ENCODE measurements at regions not wholly inside any gene's neighbourhood (a gene's known extent, or its start where the extent isn't known, plus 50 kb on each side); places are given as distances from the start of the nearest gene placed in this dataset.

DNA sequence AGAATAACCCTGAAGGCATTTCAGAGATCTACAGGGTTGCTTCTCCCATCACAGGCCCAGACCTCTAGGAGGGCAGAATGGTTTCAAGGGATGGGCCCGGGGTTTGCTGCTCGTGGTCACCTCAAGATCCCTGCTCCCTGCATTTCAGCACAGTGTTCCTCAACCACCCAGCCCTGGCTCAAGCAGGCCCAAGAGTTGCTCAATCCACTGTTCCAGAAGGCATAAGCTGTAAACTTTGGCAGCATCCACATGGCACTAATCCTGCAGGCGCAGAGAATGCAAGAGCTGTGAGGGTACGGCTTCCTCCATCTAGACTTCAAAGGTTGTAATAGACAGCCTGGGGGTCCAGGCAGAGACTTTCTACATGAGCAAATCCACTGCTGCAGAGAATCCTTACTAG, 225.0 kb upstream of the UBASH3B start:
- no peaks in the 10 kb centered on the region for H3K27me3 Mint-ChIP-seq
- no peak overlapping the region for H3K27ac Mint-ChIP-seq
- no peak overlapping the region for H3K4me3 Mint-ChIP-seq
- H3K9me3 Mint-ChIP-seq, result peaks cover 6% of the 10 kb centered on the region
- H3K4me1 Mint-ChIP-seq (ENCODE audit: unreplicated experiment), result no peaks in the 10 kb centered on the region
- H3K36me3 Mint-ChIP-seq, result no peaks in the 10 kb centered on the region
- DNase-seq (ENCODE audit: extremely low spot score, unreplicated experiment), result no peak
- TF ChIP-seq, protein P1, sequence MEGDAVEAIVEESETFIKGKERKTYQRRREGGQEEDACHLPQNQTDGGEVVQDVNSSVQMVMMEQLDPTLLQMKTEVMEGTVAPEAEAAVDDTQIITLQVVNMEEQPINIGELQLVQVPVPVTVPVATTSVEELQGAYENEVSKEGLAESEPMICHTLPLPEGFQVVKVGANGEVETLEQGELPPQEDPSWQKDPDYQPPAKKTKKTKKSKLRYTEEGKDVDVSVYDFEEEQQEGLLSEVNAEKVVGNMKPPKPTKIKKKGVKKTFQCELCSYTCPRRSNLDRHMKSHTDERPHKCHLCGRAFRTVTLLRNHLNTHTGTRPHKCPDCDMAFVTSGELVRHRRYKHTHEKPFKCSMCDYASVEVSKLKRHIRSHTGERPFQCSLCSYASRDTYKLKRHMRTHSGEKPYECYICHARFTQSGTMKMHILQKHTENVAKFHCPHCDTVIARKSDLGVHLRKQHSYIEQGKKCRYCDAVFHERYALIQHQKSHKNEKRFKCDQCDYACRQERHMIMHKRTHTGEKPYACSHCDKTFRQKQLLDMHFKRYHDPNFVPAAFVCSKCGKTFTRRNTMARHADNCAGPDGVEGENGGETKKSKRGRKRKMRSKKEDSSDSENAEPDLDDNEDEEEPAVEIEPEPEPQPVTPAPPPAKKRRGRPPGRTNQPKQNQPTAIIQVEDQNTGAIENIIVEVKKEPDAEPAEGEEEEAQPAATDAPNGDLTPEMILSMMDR (conservative IDR thresholded peaks at IDR 0.05), result no peak

DNA sequence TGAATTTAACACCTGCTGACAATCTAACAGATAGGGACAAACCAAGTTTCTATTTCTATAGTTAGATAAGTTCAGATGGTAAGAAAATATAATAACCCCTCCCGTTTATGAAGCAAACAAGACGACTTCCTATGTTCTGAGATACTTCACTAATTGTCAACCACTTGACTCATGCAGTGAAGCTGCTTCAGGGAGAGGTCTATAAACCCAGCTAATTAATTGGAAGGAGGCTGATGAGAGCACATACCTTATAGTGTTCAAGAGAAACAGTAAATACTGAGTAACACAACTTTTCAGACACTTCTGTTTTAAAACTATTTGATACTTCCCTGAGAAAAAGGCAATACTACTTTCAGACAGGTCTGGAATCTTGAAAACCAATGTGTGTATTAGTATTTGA, 229.4 kb upstream of the UBASH3B start:
- Mint-ChIP-seq H3K27me3 (no peaks in the 10 kb centered on the region), H3K27ac (no peak overlapping the region)
- DNase-seq (ENCODE audit: extremely low spot score, unreplicated experiment), result no peak

DNA sequence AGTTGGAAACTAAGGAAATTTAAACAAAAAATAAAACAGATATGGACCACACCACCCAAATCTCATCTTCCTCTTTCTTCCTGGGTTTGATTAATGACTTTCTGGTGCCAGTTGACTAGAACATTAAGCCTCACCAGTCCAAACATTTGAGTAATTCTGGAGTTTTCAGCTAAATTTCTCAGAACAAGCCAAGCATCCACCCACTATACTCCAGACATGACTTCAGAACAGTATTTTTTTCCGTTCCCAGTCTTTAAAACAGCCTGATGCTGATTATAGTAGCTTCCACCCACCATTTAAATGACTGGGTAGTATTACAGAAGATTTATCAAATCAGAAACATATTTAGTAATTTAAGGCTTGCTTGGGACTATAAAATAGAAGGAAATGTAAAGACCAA, 230.9 kb upstream of the UBASH3B start:
- Mint-ChIP-seq H3K36me3 (no peaks in the 10 kb centered on the region), H3K27ac (no peak overlapping the region), H3K27me3 (no peaks in the 10 kb centered on the region), H3K4me1 (ENCODE audit: unreplicated experiment) (peaks cover 20% of the 10 kb centered on the region), H3K9me3 (peaks cover 6% of the 10 kb centered on the region), H3K4me3 (no peak overlapping the region)
- DNase-seq (ENCODE audit: extremely low spot score, unreplicated experiment), result no peak
- TF ChIP-seq, protein P1 (conservative IDR thresholded peaks at IDR 0.05), result no peak

More for the DNA sequence above, 229.4 kb upstream of the UBASH3B start:
- Mint-ChIP-seq H3K4me1 (ENCODE audit: unreplicated experiment) (peaks cover 16% of the 10 kb centered on the region), H3K9me3 (peaks cover 6% of the 10 kb centered on the region), H3K36me3 (no peaks in the 10 kb centered on the region), H3K4me3 (no peak overlapping the region)
- TF ChIP-seq, protein P1 (conservative IDR thresholded peaks at IDR 0.05), result no peak

DNA sequence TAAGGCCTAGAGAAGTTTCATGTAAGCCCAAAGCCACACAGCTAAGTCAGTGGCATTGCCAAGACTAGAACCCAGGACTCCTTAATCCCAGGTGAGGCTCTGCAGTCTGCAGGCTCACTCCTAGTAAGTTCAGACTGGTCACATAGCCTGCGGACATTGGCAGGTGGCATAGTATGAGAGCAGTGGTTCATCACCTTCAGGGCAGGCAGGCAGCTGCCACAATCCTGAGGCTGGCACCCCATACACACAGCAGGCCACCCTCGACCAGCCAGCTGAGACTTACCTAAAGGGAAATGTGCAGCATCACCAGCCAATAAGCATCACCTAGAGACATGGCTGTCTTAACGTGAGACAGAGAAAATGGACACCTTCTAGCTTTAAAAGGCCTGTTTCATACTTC, 231.6 kb upstream of the UBASH3B start:
- TF ChIP-seq, protein P1 (conservative IDR thresholded peaks at IDR 0.05), result no peak
- Mint-ChIP-seq H3K36me3 (no peaks in the 10 kb centered on the region), H3K4me3 (no peak overlapping the region), H3K27me3 (no peaks in the 10 kb centered on the region), H3K27ac (no peak overlapping the region), H3K4me1 (ENCODE audit: unreplicated experiment) (peaks cover 20% of the 10 kb centered on the region), H3K9me3 (peaks cover 1% of the 10 kb centered on the region)
- no peak for DNase-seq (ENCODE audit: extremely low spot score, unreplicated experiment)

DNA sequence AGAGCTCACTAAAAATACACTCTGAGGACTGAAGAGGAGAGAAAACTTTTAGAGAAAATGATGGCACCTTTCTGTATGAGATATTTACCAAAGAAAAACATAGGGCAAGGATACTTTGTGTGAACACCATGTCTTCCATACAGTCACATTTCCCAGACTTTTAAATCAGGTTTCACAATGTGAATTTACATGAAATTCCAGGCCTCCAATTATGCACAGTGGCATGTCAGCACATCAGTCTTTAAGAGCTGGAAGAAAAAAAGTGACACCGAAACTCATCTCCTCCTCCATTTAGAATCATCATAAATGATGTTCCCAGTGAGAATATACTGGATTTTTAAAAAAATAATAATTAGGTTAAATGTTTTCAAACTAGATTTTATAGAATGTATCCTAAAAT, 232.2 kb upstream of the UBASH3B start:
- Mint-ChIP-seq H3K9me3 (no peaks in the 10 kb centered on the region), H3K36me3 (no peaks in the 10 kb centered on the region), H3K27ac (no peak overlapping the region), H3K27me3 (no peaks in the 10 kb centered on the region), H3K4me3 (no peak overlapping the region), H3K4me1 (ENCODE audit: unreplicated experiment) (peaks cover 20% of the 10 kb centered on the region)
- no peak for DNase-seq (ENCODE audit: extremely low spot score, unreplicated experiment)
- TF ChIP-seq, protein P1 (conservative IDR thresholded peaks at IDR 0.05), result no peak

DNA sequence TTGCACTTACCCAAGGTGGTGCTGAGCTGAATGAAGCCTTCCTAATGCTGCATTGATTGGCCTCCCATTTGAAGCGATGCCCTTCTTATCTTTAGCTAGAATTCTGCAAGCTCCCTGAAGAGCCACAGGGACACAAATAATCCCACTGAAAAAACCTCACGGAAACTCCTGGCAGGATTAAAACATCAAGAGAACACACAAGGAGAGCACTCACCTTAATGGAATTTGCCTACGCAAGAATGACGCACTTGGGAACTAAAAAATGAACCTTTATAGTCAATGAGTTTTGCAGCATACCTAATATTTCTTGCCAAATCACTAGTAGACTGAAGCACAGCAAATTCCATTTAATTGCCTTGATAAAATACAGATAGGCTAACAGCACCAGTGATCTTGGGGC, 232.8 kb upstream of the UBASH3B start:
- TF ChIP-seq, protein P1 (conservative IDR thresholded peaks at IDR 0.05), result no peak
- no peak overlapping the region for H3K4me3 Mint-ChIP-seq
- H3K27ac Mint-ChIP-seq, result no peak overlapping the region
- H3K4me1 Mint-ChIP-seq (ENCODE audit: unreplicated experiment), result peaks cover 20% of the 10 kb centered on the region
- H3K27me3 Mint-ChIP-seq, result no peaks in the 10 kb centered on the region
- no peak for DNase-seq (ENCODE audit: extremely low spot score, unreplicated experiment)
- peaks cover 6% of the 10 kb centered on the region for H3K9me3 Mint-ChIP-seq
- peaks cover 5% of the 10 kb centered on the region for H3K36me3 Mint-ChIP-seq

Measured in type B pancreatic cell (in vitro differentiated cells).